HG03342 (cell line): ENCODE measurements at regions not wholly inside any gene's neighbourhood (a gene's known extent, or its start where the extent isn't known, plus 50 kb on each side); places are given as distances from the start of the nearest gene placed in this dataset.

Experiments
- ATAC-seq: cut with Tn5 transposase; IDR thresholded peaks from one replicate; pipeline ENCODE4 v1.9.1; 2021; ENCODE audit warnings: mild to moderate bottlenecking, moderate library complexity; ENCODE audit not compliant: unreplicated experiment

- no peak for ATAC-seq
Measured at GRCh38 chr6:134533991-134534390, 216.1 kb upstream of the SGK1 start.

DNA sequence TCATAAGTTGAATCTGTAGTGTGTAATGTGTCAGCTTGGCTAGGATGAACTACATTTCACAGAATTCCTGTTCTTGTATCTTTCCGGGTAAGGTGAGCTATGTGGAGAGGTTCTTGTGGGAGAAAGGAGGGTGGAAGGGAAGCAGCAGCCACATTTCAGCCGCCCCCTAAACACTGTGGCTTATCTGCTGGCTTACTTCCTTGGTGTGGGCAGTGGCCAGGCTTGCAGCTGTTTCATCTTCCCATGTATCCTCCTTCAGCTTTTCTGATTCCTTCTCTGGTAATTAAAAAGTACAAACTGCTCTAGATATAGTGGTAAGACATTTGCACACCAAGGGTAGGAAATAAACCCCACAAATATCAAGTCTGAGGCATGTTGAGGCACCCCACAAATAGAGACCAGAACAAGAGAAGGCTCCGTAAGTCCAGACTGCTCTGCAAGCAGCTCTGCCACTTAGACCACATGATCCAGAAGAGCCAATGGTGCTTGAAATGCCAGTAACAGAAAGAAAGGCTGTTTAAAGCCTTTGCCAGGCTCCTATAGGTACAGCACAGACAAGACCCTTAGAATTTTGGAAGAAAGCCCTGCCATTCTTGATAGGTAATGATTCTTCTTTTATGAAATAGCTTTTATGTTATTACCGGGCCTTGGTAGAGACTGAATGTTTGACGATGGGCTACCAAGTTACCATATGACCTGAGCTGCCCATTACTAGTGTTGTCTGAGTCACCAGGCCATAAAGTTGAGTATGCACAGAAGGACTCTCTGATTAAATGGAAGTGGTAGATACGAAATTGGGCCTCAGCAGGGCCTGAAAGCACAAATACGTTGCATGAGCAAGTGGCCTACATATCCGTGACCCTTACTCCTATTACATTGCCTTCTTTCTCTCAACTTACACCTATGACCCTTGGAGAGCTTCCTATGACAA lies 215.0 kb upstream of the SGK1 start:
- no peak for ATAC-seq

DNA sequence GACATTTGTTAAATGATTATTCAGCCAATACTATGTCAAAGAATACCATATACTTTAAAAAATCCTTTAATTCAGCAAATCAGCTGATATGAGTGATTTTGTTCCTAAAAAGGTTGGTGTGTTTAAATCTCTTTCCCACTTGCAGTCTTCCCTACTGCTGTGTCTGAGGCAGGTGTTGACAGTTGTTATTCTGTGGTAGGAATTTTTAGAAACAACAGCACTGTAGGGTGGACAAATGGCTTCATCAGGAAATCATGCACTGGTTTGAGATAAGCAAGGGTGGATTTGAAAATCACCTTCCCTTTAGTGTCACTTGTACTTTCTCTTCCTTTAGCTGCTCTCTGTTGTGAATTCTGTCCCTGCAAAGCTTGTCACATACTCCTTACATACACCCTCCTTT lies 213.7 kb upstream of the SGK1 start:
- ATAC-seq = no peak

- no peak for ATAC-seq
Measured at GRCh38 chr6:134531188-134531551, 213.3 kb upstream of the SGK1 start.

GRCh38 chr6:134529921-134530320 lies 212.0 kb upstream of the SGK1 start:
- ATAC-seq = no peak

GRCh38 chr6:134529305-134529704 lies 211.4 kb upstream of the SGK1 start:
- no peak for ATAC-seq

- ATAC-seq = no peak
Measured at GRCh38 chr6:134527108-134527787, 209.3 kb upstream of the SGK1 start.

DNA sequence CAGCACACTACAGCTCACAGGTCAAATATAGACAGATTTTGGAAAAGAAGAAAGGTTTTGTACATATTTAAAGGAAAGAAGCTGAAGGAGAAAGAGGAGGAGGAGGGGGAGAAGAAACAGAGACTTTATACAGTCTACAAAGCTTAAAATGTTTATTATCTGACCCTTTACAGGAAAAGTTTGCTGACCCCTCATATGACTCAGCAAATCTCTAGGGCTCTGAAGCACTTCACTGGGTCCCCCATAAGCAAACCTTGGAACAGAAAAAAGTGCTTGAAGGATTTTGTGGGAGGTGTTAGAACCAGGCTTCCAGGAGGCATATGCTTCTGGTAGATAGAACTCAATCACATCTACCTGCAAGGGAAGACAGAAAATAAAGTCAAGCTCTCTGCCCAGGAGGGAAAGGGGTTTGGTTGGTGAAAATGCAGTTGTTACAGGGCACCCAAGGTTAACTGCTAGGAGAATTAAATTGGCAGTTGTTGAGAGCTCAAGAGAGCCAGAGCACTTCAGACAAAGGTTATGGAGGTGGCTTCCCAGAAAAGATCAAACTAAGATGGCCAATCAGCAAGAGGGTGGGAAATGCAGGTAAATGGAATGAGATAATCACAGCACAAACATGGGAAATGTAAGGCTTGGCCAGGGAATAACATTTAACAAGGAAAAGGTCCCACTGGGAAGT lies 207.4 kb upstream of the SGK1 start:
- ATAC-seq = no peak

DNA sequence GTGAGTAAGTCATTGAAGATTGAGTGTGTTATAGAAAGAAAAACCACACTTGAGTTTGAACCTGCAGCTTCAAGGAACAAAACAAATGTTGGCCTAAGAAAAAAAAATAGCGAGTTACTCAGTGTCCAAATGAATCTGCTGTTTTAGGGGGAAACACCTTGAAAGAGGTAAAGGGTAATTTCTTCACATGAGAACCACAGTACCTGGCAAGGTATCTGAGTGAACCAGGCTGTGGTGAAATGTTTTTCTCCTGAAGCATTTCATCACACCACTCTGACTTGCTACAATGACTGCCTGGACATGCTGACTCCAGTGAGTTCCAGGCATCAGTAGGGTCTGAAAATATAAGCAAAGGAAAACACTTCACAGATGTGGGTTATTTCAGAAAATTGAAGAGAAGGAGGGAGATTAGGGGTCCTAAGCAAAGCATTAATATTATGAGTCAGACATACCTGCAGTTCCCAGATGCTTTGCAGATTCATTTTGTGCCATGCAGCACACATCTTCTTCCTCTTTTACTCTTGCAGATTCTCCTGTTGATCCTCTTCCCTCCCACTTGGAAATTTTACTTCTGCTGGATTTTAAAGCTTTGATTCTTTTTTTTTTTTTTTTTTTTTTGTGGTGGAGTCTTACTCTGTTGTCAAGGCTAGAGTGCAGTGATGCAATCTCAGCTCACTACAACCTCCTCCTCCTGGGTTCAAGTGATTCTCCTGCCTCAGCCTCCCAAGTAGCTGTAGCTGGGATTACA lies 206.2 kb upstream of the SGK1 start:
- ATAC-seq = no peak

DNA sequence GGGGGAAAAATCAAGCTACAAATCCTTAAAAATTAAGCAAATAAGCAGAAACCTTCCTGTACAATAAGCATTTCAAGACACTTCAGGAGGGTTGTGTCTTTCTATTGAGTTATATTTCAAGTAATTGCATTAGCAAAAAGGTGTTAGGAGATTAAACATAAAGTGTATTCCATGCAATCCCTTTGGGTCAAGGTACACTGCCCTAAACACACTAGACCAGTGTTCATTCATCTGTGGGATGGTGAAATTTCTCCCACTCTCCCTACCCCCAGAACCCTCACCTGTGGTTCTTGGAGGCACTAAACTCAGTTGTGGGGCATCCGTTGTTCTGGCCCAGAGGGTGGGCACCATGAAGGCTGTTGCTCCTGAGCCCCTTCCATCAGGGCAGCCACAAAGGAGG lies 205.1 kb upstream of the SGK1 start:
- ATAC-seq = no peak

DNA sequence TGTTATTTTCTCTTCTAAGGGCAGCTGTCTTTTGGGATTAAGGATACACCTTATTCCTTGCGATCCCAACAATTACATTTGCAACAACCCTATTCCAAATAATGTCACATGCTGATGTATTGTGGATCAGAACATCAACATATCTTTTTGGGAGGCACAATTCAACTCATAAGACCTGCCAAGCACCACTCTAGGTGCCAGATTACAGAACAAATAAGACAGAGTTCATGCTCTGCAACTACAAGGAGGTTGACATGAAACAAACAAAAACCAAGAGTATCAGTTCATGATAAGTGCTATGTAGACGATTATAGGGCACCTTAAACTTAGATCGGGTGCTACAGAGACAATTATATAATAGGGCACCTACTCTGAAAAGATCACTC lies 203.2 kb upstream of the SGK1 start:
- no peak for ATAC-seq

DNA sequence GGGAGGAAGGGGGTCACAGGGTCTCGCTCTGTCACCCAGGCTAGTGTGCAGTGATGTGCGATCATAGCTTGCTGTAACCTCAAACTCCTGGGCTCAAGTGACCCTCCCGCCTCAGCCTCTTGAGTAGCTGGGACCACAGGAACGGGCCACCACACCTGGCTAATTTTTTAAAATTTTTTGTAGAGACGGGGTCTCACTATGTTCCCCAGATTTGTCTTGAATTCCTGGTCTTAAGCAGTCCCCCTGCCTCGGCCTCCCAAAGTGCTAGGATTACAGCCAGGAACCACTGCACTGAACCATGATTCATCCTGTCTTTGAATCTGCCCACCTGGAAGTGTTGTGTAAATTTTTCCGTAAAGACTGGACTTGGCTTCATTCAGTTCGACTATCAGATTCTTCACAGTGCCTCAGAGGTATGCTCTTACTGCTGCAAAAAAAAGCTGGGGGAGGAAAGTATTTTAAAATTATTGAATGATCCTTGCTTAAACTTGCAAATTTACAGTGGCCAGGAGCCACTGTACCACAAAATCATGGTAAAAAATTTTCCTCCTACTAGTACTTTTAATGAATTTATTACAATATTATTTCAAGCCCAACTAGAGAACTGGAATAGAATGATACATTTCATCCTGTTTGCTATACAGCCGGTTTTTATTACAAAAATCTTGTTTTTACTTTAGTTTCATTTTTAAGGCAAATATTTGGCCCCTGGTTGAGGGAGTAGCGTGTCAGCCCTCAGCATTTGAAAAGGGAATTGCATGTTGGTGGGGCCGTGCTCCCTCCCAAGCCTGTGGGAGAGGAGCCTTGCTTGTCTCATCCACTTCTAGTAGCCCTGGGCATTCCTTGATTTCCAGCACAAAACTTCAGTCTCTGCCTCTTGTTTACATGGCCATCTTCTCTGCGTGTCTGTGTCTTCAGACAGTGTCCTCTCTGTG lies 202.5 kb upstream of the SGK1 start:
- no peak for ATAC-seq

DNA sequence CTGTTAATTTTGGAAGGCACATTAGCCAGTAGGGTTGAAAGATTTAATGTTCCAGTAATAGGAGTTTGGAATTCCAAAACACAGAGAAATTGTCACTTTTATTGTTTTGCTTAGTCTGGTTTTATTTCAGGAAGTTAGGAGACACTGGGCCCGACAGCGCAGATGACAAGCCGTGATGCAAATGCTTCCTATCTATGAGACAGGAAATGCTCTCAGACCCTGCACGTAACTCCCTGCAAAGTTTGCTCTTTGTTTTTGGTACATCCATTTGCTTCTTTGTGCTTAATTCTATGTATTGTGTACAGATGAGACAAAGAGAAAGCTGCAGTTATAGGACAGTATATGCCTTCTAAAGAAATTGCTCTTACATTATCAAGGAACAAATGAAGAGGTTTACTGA lies 201.6 kb upstream of the SGK1 start:
- no peak for ATAC-seq

- ATAC-seq = no peak
Measured at GRCh38 chr6:134517868-134518267, 200.0 kb upstream of the SGK1 start.

- no peak for ATAC-seq
Measured at GRCh38 chr6:134517145-134517658, 199.3 kb upstream of the SGK1 start.

- no peak for ATAC-seq
Measured at GRCh38 chr6:134516582-134516981, 198.7 kb upstream of the SGK1 start.

DNA sequence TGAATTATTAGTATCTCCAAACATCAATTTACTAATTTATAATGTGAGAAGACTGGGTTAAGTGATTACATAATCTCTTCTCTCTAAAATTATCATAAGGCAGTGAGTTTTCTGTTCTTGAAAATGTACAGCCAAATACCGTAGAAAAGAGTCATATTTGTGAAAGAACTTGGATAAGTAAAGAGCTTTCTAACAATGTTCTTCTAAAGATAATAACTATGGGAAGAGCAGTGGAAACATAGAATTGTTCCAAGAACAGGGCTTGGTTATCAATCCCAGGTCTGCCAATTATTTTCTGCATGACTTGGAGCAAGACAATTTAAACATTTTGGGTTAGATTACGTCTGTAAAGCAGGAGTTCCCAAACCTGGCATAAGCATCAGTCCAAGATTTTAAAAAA lies 198.1 kb upstream of the SGK1 start:
- no peak for ATAC-seq

- ATAC-seq = no peak
Measured at GRCh38 chr6:134512981-134513391, 195.1 kb upstream of the SGK1 start.

DNA sequence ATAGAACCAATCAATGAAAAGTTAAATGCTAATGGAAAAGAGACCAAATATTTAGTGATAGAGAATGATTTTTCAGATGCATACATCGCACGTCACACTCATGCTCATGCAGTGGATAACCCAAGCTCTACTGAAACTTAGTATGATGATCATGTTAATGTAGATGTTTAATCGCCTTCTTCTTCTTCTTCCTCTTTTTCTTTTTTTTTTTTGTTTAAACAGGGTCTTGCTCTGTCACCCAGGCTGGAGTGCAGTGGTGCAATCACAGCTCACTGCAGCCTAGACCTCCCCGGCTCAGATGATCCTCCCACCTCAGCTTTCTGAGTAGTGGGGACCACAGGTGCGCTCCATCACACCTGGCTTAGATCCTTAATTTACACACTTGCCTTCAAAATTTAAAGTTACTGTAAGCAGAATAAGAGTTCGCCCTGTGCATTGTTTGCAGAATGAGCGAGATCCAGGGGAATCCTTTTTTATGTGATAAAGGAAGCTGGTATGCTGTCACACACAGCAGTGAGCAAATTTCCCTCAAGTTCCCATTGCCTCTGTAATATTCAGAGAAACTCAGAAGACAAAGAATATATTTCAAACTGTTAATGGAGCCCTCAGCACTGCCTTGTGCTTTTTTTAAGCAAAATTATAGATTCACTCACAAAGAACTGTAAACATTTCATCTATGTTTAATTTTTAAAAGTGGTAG lies 194.2 kb upstream of the SGK1 start:
- ATAC-seq = no peak
